ENCODE measurements at regions not wholly inside any gene's neighbourhood (a gene's known extent, or its start where the extent isn't known, plus 50 kb on each side); places are given as distances from the start of the nearest gene placed in this dataset.

- Histone ChIP-seq H3K9me3 (peaks cover 8% of the 10 kb centered on the region), H3K4me1 (peaks cover 3% of the 10 kb centered on the region), H3K36me3 (ENCODE audit: insufficient read depth in 1 of 2, low read depth in 1 of 2) (no peaks in the 10 kb centered on the region), H3K4me3 (no peak overlapping the region), H3K27ac (peak overlapping the region; percentile 30), H3K27me3 (ENCODE audit: insufficient read depth in 3 of 3, low read length in 2 of 3) (no peaks in the 10 kb centered on the region)
- TF ChIP-seq CTCF (IDR thresholded peaks at IDR 0.05): no peak
- peak; percentile 43 to 88 (median 71) for ATAC-seq
- peak in 1 of 2 donors; percentile 58 for DNase-seq
- WGBS, 3 donors: 4 to 15% (median 8%) methylated on average over 5 of the region's 5 CpGs
- intact Hi-C loops (cut with DNase I): no loop called here
Measured at GRCh38 chr12:115823635-115824034, 453.9 kb downstream of the MED13L start.

GRCh38 chr12:115820656-115821055 is 456.8 kb downstream of the MED13L start:
- ATAC-seq: no peak
- no peak overlapping the region for H3K4me3 ChIP-seq
- intact Hi-C loops (cut with DNase I): no loop called here
- WGBS, 3 donors: 42 to 55% (median 49%) methylated on average over 3 of the region's 3 CpGs
- TF ChIP-seq CTCF (IDR thresholded peaks at IDR 0.05): no peak
- H3K36me3 ChIP-seq (ENCODE audit: insufficient read depth in 1 of 2, low read depth in 1 of 2): no peaks in the 10 kb centered on the region
- DNase-seq: no peak
- peaks cover 3% of the 10 kb centered on the region for H3K4me1 ChIP-seq
- peaks cover 8% of the 10 kb centered on the region for H3K9me3 ChIP-seq
- H3K27ac ChIP-seq: no peak overlapping the region
- no peaks in the 10 kb centered on the region for H3K27me3 ChIP-seq (ENCODE audit: insufficient read depth in 3 of 3, low read length in 2 of 3)

GRCh38 chr12:115818973-115819372 is 458.5 kb downstream of the MED13L start:
- Histone ChIP-seq H3K9me3 (no peaks in the 10 kb centered on the region), H3K4me3 (no peak overlapping the region), H3K27ac (no peak overlapping the region), H3K27me3 (ENCODE audit: insufficient read depth in 3 of 3, low read length in 2 of 3) (no peaks in the 10 kb centered on the region), H3K36me3 (ENCODE audit: insufficient read depth in 1 of 2, low read depth in 1 of 2) (no peaks in the 10 kb centered on the region), H3K4me1 (peaks cover 3% of the 10 kb centered on the region)
- ATAC-seq: no peak
- WGBS, 3 donors: 80 to 90% (median 80%) methylated on average over 5 of the region's 5 CpGs
- DNase-seq: no peak
- no peak for TF ChIP-seq CTCF (IDR thresholded peaks at IDR 0.05)
- intact Hi-C loops (cut with DNase I): no loop called here

GRCh38 chr12:115817389-115817788 is 460.1 kb downstream of the MED13L start:
- Histone ChIP-seq H3K27me3 (ENCODE audit: insufficient read depth in 3 of 3, low read length in 2 of 3) (no peaks in the 10 kb centered on the region), H3K9me3 (no peaks in the 10 kb centered on the region), H3K4me3 (no peak overlapping the region), H3K4me1 (no peaks in the 10 kb centered on the region), H3K36me3 (ENCODE audit: insufficient read depth in 1 of 2, low read depth in 1 of 2) (no peaks in the 10 kb centered on the region), H3K27ac (no peak overlapping the region)
- no peak for TF ChIP-seq CTCF (IDR thresholded peaks at IDR 0.05)
- WGBS, 3 donors: 77 to 82% (median 80%) methylated on average over 9 of the region's 9 CpGs
- intact Hi-C loops (cut with DNase I): no loop called here
- ATAC-seq: no peak
- DNase-seq: no peak

GRCh38 chr12:115815924-115816323 is 461.6 kb downstream of the MED13L start:
- Histone ChIP-seq H3K4me1 (no peaks in the 10 kb centered on the region), H3K27ac (no peak overlapping the region)

More at GRCh38 chr12:115815924-115816323, 461.6 kb downstream of the MED13L start:
- Histone ChIP-seq H3K27me3 (ENCODE audit: insufficient read depth in 3 of 3, low read length in 2 of 3) (no peaks in the 10 kb centered on the region), H3K36me3 (ENCODE audit: insufficient read depth in 1 of 2, low read depth in 1 of 2) (no peaks in the 10 kb centered on the region), H3K4me3 (no peak overlapping the region), H3K9me3 (peaks cover 6% of the 10 kb centered on the region)
- no peak for TF ChIP-seq CTCF (IDR thresholded peaks at IDR 0.05)
- WGBS, 3 donors: 78 to 92% (median 79%) methylated on average over 7 of the region's 7 CpGs
- intact Hi-C loops (cut with DNase I): no loop called here
- DNase-seq: no peak
- no peak for ATAC-seq

All from psoas muscle (tissue), 7 donors.